ENCODE measurements at regions not wholly inside any gene's neighbourhood (a gene's known extent, or its start where the extent isn't known, plus 50 kb on each side); places are given as distances from the start of the nearest gene placed in this dataset.

DNA sequence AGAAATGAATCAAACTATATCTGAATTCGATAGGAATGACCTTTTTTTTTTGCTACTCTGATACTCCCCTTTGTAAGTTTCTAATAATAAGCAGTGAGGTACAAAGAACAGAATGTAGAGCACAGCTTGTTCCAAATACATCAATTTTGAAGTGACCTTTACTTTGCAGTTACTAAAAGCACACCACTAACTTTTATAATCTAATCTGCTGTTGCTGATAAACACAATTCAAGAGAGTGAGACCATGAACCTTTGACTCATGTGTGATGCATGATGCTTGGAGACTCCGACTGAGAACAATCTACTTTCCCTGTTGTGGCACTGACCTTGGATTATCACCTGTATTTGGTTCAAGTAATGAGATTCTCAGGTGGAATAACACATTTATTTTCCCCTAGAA lies 91.6 kb upstream of the GNPDA2 start:
- Histone ChIP-seq H3K9me3 (replicated peaks; ENCODE audit: control insufficient read depth, low read depth, low read length) (peaks cover 10% of the 10 kb centered on the region), H3K27ac (ENCODE audit: low read length) (no peak overlapping the region), H3K4me3 (ENCODE audit: low read length) (no peak overlapping the region), H3K4me1 (ENCODE audit: control insufficient read depth, insufficient read depth, low read length) (no peaks in the 10 kb centered on the region), H3K27me3 (ENCODE audit: control insufficient read depth, insufficient read depth, low read length) (no peaks in the 10 kb centered on the region), H3K36me3 (ENCODE audit: control insufficient read depth, insufficient read depth, low read length) (no peaks in the 10 kb centered on the region)
- DNase-seq, result no peak
- WGBS (ENCODE audit: insufficient coverage), result no CpG with 5 or more reads among the region's 2 CpGs

- no peaks in the 10 kb centered on the region for H3K36me3 ChIP-seq (ENCODE audit: control insufficient read depth, insufficient read depth, low read length)
- H3K27ac ChIP-seq (ENCODE audit: low read length), result no peak overlapping the region
- H3K4me1 ChIP-seq (ENCODE audit: control insufficient read depth, insufficient read depth, low read length), result no peaks in the 10 kb centered on the region
- WGBS (ENCODE audit: insufficient coverage), result no CpG with 5 or more reads among the region's 2 CpGs
- no peaks in the 10 kb centered on the region for H3K9me3 ChIP-seq (replicated peaks; ENCODE audit: control insufficient read depth, low read depth, low read length)
- DNase-seq, result no peak
- no peak overlapping the region for H3K4me3 ChIP-seq (ENCODE audit: low read length)
- no peaks in the 10 kb centered on the region for H3K27me3 ChIP-seq (ENCODE audit: control insufficient read depth, insufficient read depth, low read length)
Observed at GRCh38 chr4:44806071-44806470, 79.7 kb upstream of the GNPDA2 start.

GRCh38 chr4:44804301-44804700 lies 77.9 kb upstream of the GNPDA2 start:
- no CpG with 5 or more reads among the region's 1 CpG for WGBS (ENCODE audit: insufficient coverage)
- Histone ChIP-seq H3K27me3 (ENCODE audit: control insufficient read depth, insufficient read depth, low read length) (no peaks in the 10 kb centered on the region), H3K4me3 (ENCODE audit: low read length) (no peak overlapping the region), H3K9me3 (replicated peaks; ENCODE audit: control insufficient read depth, low read depth, low read length) (no peaks in the 10 kb centered on the region), H3K27ac (ENCODE audit: low read length) (no peak overlapping the region), H3K4me1 (ENCODE audit: control insufficient read depth, insufficient read depth, low read length) (no peaks in the 10 kb centered on the region), H3K36me3 (ENCODE audit: control insufficient read depth, insufficient read depth, low read length) (no peaks in the 10 kb centered on the region)
- no peak for DNase-seq

GRCh38 chr4:44801384-44801783 lies 75.0 kb upstream of the GNPDA2 start:
- no peaks in the 10 kb centered on the region for H3K36me3 ChIP-seq (ENCODE audit: control insufficient read depth, insufficient read depth, low read length)
- WGBS (ENCODE audit: insufficient coverage), result no CpG with 5 or more reads among the region's 1 CpG
- H3K27me3 ChIP-seq (ENCODE audit: control insufficient read depth, insufficient read depth, low read length), result no peaks in the 10 kb centered on the region
- H3K4me3 ChIP-seq (ENCODE audit: low read length), result no peak overlapping the region
- peaks cover 8% of the 10 kb centered on the region for H3K9me3 ChIP-seq (replicated peaks; ENCODE audit: control insufficient read depth, low read depth, low read length)
- no peak for DNase-seq
- no peaks in the 10 kb centered on the region for H3K4me1 ChIP-seq (ENCODE audit: control insufficient read depth, insufficient read depth, low read length)
- no peak overlapping the region for H3K27ac ChIP-seq (ENCODE audit: low read length)

- Histone ChIP-seq H3K9me3 (replicated peaks; ENCODE audit: control insufficient read depth, low read depth, low read length) (no peaks in the 10 kb centered on the region), H3K27ac (ENCODE audit: low read length) (no peak overlapping the region), H3K4me1 (ENCODE audit: control insufficient read depth, insufficient read depth, low read length) (no peaks in the 10 kb centered on the region), H3K27me3 (ENCODE audit: control insufficient read depth, insufficient read depth, low read length) (no peaks in the 10 kb centered on the region), H3K4me3 (ENCODE audit: low read length) (no peak overlapping the region), H3K36me3 (ENCODE audit: control insufficient read depth, insufficient read depth, low read length) (no peaks in the 10 kb centered on the region)
- 67% methylated on average over 6 of the region's 7 CpGs for WGBS (ENCODE audit: insufficient coverage)
- DNase-seq, result no peak
Observed at GRCh38 chr4:44791831-44792230, 65.5 kb upstream of the GNPDA2 start.

GRCh38 chr4:44777115-44777514 lies 50.8 kb upstream of the GNPDA2 start:
- peaks cover 18% of the 10 kb centered on the region for H3K9me3 ChIP-seq (replicated peaks; ENCODE audit: control insufficient read depth, low read depth, low read length)
- no peak overlapping the region for H3K27ac ChIP-seq (ENCODE audit: low read length)
- no peak for DNase-seq
- H3K36me3 ChIP-seq (ENCODE audit: control insufficient read depth, insufficient read depth, low read length), result no peaks in the 10 kb centered on the region
- no peaks in the 10 kb centered on the region for H3K27me3 ChIP-seq (ENCODE audit: control insufficient read depth, insufficient read depth, low read length)
- no peaks in the 10 kb centered on the region for H3K4me1 ChIP-seq (ENCODE audit: control insufficient read depth, insufficient read depth, low read length)
- no peak overlapping the region for H3K4me3 ChIP-seq (ENCODE audit: low read length)
- WGBS (ENCODE audit: insufficient coverage), result 29% methylated on average over 1 of the region's 1 CpG

All from muscle of leg (tissue), 3 donors.